Fibroblast of skin of right biceps (primary cell): ENCODE measurements at regions not wholly inside any gene's neighbourhood (a gene's known extent, or its start where the extent isn't known, plus 50 kb on each side); places are given as distances from the start of the nearest gene placed in this dataset.

Source experiments
- DNase-seq: peaks from one replicate; pipeline ENCODE4 v3.0.0-alpha.2; 2013

DNA sequence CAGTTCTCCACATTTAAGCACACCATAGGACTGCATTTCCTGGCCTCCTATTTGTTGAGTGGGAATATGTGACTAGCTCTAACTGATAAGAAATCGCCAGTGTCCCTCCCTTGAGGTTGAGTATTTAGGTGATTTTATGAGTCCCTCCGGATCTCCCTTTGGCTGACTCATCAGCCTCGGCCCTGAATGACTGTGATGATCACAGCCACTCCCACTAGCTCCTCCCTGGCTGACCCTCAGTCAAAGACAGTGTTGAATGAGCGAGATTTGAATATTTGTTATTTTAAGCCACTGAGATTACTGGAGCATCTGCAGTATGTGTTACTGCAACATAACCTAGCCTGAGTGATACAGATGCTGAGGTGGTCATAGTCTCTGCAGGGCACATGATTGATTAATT is 515.3 kb downstream of the EPHB1 start:
- DNase-seq = no peak

DNA sequence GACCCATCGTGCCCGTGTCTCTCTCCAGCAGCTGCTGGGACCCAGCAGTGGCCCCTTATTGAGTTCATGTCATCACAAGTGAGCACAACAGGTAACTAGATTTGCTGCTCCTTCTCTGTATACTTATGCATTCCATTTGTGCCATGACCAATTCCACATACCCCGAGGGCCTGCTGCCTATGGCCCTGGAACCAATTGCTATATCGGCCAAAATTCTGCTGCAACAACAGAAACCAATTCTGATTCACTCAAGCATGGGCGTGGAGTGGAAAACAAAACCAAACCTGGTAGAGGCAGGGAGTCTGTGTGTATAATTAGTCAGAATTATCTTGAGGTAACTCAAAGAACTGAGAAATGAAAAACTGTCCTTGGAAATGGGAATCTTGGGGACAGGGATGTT is 516.6 kb downstream of the EPHB1 start:
- DNase-seq = no peak

DNA sequence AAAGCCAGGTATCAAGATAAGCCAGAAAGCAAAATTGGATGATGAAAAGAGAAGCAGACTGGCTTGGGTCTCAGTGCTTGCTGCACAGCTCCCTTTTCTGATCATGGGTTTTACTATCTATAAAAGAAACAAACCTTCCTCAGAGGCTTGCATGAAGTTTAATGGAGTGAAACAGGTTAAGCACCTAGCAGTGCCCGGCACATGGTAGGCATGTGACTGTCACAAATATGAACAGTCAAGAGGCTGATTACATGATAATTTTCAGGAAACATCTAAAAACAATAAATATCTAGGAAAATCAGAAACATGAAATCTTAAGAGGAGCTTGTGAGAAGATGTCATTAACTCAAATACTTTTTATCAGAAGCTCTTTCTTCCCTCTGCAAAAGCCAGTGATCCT is 519.2 kb downstream of the EPHB1 start:
- no peak for DNase-seq

DNA sequence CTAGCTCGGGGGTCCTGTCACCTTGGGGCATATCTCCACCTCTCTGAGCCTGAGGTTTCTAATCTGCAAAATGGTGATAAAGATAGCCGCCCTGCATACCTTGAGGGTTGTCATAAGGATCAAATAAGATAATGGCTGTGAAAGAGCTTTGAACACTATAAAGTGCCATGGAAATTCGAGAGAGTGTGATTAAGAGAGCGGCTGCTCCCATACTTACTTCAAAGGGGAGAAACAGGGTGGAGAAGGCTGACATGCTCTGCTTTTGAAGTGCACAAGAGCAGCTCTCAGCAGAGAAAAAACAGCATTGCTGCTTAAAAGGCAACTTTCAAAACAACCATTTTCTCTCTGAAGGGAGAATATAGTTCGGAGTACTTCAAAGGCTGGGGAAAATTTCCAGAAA is 529.2 kb downstream of the EPHB1 start:
- DNase-seq = no peak

DNA sequence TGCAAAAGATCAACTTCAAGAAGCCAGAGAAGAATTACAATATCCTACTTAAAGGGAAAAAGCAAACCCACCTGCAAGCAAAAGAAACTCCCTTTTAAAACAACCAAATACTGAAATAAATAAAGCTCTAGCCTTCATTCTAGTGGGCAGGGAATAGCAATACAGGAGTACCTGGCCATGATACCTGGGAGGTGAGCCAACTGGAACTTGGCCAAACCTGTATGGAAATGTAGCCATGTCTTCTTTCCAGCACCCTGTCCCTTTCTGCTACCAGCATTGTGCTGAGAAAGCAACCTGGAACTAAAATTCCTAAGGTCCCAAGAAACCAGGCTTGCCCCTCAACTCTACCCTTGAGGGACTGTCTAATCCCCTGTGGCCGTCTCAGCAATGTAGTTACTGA is 530.0 kb downstream of the EPHB1 start:
- no peak for DNase-seq

DNA sequence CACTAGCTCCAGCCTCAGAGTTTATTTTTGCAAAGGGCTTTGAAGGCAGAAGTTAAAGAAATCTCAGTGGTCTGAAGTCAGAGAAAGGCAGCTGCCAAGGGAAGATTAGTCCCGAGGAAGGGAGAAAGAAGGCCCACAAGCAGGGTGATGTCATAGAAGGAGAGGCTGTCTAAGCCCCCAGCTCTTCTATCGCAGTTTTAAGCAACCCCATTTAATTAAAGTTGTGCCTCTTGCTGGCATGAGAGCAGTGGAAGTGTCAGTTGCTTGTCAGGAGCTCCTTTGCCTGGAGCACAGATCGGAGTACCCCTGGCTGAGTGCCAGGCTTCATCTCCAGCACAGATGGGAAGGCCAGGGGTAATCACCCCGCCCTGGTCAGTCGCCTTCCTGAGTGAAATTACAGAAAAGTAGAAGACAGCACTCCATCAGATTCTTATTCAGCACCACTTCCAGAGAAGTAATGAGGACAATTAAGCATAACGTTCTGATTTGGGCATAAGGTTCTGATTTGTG is 530.7 kb downstream of the EPHB1 start:
- no peak for DNase-seq

DNA sequence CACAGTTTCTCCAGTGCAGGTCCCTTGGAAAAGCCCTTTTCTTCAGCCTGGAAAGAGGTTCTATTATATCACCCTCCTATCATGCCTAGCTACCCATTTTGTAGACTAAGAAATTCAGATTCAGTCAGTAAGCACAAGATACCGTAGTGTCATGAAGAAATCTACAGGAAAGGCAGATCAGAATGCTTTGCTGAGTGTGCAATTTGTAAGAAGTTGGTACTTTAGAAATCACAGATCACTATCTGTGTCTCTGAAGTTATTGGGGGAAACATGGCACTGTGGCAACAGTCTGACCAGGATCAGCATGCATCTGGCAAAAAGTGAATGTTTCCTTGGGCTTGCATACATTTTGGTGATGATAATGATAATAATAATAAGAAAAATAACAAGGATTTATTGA is 531.8 kb downstream of the EPHB1 start:
- DNase-seq = no peak

DNA sequence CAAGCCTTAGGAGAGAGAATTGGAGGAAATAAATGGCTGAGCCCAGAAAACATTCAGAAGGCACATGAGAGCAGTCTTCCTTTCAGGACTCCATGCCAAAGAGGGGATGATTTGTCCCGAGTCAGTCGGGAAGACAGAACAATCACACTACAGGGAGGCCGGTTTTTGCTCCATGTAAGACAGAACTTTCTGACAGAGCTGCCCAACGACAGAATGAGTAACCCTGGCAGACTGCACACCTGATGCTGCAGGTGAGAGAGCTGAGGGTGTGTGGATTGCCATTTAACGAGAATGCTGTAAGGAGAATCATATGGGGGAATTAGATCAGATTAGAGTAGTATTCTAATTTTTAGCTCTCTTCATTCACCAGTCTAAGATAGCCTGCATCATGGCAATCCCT is 533.0 kb downstream of the EPHB1 start:
- DNase-seq = no peak

DNA sequence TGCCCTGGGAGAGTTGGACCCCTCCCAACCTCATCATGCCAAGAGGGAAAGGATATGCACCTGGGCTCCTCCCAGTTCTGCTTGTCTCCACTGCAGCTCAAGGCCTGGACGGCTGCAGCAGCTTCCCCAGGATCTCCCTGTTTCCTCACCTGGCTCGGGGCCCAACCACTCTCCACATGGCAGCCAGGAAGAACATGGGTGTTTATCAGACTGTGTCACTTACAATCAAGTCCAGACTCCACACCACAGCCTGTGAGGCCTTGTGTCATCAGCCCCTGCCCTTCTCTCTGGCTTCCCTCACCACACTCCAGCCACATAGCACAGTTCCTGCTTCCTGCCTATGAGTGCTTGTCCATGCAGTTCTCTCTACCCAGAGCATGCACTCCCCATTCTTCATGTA is 534.4 kb downstream of the EPHB1 start:
- no peak for DNase-seq

DNA sequence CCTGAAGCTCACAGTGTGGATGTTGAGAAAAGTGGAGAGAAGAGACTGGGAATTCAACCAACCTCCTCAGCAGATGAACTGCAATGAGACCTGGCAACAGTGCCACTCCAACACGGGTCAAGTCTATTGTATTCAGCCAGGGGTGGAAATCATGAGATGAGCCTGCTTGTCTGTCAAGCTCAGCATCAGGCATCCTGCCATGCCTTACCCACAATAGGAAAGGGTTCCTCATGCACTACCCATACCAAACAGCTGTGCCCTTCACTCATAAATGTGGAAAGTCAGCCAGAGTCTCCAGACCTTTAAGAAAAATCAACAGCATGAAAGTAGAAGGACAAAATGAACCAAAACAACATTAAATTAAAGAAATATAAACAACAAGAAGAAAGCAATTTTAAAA is 542.1 kb downstream of the EPHB1 start:
- no peak for DNase-seq

DNA sequence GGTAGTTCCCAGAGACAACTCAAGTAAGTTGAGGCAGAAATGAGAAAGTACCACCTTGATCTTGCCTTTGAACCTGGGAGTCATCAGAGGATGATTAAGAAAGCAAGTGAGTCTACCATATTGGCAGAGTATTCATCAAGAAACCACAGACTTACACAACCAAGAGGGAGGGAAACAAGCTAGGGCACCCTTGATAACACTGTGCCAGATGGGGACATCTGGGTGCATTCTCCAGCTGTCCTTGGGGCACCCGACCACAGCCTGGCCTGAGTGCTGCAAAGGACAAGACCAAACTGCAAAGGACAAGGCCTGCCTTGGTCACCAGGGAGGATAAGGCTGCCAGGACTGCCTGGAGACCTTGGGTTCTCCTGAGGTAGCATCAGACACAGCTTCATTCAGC is 553.6 kb downstream of the EPHB1 start:
- no peak for DNase-seq

DNA sequence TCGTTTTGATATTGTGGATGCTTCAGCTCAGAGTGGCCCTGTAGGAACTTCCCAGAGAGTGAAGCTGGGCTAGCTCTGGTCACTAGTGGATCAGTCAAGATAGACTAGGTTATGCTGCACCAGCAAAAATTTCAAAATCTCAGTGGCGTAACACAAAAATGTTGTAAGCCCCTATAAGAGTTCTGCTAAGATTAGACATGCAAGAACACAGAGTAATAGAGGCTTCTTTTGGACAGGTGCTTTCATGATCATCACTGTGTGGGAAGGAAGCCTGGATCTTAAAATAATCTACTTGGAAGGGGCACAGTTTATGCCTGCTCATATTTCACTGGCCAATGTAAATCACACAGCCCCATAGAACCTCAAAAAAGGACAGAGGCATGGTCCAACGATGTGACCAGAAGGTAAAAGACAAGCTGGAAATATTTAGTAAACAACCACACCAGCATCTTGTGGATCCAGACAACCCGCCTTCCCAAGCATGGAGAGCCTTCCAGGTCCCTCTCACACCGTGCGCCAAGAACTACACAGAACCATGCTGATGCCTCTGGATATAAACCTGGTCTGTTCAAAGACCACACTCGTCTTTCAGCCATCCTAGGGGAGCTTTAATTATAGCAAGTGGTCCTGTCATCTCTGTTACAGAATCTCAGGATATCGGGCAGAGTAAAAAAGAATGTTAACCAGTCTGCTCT is 554.3 kb downstream of the EPHB1 start:
- DNase-seq = no peak

DNA sequence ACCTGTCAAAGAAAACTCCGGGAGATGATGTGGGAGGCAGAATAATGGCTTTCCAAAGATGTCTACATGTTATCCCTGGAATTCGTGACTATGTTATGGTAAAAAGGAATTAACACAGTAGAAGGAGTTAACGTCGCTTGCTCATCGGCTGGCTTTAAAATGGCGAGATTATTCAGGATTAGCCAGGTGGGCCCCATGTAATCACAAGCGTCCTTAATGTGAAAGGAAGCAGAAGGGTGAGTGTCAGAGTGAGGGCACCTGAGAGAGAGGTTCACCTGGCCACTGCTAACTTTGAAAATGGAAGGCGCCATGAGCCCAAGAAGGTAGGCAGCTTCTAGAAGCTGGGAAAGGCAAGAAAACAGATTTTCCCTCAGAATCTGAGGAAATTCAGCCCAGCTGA is 557.2 kb downstream of the EPHB1 start:
- no peak for DNase-seq

DNA sequence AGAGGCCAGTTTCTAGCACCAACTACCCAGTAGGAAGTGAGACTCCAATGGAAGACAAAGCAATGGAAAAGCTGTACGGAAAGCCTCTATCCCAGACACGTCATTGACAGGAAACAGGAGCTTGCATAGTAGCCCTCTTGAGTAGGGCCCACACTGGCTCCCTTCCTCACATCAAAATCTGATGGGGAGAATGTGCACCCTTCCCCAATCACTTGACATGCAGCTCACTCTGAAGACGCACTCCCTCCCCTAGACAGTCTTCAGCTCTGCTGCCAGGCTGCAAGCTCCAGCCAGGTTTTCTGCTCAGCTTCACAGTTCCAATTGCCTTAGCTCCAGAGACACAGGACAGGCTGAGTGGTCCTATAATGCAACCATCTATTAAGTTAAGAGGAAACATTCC is 567.8 kb downstream of the EPHB1 start:
- no peak for DNase-seq

DNA sequence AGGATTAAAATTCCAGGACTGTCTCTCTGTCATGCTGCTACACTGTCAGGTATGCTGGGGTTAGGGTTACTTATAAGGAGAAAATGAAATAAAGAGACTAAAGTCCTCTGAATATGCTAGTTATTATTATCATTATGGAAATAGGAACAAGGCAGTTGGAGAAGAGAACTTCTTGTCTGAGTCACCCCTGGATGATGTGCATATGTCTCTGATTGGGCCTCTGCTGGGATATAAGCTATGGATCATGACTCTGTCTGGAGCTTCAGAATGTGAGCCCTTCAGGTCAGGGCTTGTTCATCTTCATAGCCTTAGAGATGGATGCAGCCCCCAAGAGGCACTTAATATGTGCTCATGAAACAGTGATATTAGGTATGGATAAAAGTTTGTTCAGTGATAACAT is 569.6 kb downstream of the EPHB1 start:
- no peak for DNase-seq

DNA sequence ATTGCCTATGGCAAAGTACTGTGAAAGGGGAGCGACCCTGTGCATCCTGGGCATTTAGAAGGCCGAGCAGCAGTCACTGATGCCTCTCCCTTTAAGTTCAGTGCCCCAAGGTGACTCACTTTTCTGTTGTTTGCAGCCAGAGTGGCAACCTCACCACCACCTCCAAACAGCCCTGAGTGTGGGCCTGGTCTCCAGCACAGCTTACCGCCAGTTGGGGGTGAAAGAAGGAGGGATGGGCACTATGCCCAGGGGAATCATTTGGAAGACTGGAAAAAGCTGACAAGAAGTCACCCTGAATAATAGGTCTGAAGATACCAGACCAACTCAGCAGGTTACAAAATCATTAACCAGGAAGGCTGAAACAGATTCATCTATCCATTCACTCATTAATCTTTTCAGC is 571.8 kb downstream of the EPHB1 start:
- DNase-seq = no peak

DNA sequence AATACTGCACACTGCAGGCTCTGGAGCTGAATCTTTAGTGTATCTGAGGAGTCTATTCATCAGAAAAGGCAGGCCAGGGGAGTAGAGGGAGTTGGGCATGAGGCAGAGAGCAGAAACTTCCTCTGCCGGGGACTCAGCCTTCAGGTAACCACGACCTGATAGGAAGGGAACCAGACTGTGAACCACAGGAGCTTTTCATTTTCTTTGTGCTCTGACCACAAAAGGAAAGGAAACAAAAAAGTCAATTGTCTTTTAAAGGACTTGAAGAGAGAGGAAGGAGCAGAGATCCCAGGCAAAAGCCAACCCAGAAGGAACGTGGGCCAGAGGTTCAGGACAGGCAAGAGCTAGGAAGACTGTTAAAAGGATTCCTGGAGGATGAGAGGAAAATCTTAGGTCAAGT is 573.3 kb downstream of the EPHB1 start:
- no peak for DNase-seq

DNA sequence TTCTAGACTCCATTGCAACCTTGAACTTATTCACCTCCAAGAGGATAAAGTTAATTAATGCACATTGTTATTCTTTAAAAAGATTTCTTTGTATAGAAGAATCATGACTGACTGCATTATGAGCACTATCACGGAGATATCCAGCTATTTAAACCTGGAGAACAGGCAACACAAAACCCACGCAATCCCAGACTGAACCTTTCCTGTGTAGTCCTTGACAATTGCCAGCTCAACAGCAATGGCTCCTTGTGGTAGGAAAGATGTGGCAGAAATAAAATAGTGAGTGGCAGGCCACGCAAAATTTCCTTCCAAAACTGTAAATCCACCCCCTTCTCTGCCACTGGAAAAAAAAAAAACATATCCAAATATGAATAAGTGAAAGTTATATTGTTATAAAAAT is 573.7 kb downstream of the EPHB1 start:
- DNase-seq = no peak

DNA sequence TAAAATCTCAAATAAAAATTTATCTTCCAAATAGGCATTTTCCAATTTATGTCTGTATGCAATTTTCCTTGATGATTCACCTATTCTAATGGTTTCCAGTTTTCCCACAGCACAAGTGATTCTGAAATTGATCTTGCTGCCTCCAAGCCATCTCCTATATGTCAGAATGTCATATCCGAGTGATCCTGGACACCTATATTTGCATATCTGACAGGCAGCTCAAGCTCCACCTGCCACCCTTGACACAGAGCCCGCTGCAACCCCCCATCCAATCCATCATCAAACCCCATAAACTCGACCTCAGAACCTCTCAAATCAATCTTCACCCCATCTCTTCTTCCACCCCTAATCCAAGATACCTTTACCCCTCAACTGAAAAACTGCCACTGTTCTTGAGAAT is 579.5 kb downstream of the EPHB1 start:
- DNase-seq = no peak

DNA sequence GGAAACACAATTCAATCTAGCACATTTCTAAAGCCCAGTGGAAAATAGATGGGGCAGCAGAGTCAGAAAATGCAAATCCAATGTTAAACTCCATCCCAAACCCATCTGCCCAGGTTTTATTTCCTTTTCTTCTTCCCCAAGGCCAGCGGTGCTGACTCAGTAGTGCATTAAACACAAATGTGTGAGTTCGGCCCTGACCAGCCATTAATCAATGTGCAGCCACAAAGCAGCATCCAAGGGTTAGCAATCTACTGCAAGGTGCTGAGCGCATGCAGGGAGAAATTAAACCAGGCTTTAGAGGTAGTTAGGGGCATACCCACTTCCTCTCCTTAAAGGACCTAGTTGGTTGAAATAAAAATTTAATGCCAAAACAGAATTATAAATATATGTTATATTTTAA is 583.3 kb upstream of the PPP2R3A start:
- no peak for DNase-seq

DNA sequence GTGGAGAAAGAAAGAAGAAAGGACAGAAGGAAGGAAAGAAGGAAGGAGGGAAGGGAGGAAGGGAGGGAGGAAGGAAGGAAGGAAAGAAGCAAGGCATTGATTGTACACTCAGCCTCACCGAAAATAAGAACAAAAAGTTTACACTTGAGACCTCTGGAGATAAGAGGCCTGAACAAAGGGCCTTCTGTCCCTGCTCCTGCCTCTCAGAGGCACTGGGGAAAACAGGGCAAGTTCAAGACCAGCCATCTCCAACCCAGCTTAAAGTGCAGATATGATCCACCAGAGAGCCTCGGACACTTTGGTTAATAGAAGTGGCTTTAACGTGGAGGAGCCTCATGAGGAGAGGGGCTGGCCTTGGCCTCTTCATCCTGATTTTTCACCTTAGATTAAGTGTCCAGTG is 582.9 kb upstream of the PPP2R3A start:
- no peak for DNase-seq

DNA sequence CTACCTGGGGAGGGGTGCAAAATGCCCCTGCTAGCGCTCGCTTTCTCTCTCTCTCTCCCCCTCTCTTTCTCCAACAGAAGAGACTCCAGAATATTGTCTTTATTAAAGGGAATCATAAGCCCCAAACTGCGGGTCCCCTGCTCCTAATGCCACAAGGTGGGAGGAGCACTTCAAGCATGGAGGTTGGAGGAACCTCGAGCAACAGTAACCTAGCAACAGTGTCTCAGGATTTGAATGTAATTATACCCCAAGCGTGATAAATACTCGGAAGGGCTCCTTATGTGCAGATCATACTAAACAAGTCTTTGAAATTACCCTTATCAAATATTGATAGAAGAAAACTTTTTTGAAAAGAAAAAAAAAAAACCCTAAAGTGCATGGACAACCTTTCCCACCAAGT is 582.2 kb upstream of the PPP2R3A start:
- no peak for DNase-seq

DNA sequence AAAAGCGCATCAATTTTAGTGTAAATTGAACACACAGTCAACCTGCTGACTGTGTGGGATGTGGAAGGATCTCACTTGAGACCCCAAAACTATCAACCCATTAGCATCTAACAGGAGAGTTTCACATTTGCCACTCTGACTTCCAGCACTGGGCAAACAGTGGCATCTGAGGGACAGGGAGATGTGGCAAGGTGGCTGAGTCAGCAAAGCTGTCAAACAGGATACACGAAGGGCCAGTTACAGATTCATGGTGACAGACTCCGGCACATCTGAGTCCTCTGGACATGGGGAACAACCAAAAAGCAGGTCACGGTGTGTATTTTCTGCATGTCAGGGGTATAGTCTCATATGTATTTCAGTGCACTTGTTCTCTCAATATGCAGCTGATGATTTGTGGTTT is 573.4 kb upstream of the PPP2R3A start:
- no peak for DNase-seq

DNA sequence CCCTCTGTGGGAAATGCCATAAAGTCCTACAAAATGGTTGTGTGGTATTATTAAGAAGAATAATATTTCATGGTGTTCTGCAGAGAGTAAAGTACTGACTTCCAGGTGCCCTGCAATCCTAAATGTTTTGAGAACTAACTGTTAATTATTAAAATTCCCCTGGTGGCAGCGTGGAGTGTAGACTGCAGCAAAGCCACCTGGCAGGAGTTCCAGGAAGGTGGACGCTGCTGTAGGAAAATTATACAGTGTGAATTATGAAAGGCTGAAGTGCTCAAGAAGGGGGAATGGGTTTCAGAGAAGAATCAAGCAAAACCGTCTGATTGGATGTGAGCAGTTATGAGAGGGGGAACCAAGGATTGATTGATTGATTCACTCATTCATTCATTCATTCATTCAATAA is 572.4 kb upstream of the PPP2R3A start:
- DNase-seq = no peak

DNA sequence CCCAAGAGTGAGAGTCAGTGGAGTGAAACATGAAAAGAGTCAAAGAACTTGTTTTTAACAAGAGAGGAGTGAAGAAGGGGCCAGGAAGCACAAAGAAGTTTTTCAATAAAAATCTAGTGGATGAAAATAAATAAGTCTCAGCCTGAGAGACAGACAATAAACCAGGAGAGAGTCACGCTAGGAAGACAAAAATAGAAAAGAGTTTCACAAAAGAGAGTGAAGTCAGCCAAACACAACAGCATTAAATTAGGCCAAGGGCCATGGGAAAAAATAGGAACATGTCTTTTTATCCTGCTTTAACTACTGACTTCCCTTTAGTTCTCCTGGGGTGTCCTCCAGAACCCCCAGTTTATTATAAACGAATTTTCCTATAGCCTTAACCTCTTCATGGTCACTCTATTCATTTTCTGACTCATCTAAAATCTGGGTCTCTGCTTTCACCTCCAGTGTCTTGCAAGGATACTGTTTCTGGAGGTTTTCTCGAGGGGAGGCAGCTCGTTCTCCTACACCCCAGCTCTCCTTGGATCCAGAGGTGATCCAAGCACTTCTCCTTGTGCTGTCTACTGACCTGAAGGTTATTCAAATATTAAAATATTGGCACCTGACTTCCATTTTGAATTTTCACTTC is 571.5 kb upstream of the PPP2R3A start:
- DNase-seq = no peak
